Skeletal muscle cell (primary cell): ENCODE measurements at regions not wholly inside any gene's neighbourhood (a gene's known extent, or its start where the extent isn't known, plus 50 kb on each side); places are given as distances from the start of the nearest gene placed in this dataset.

Source experiments
- DNase-seq: peaks from one replicate; pipeline ENCODE4 v3.0.0-alpha.2; 2010; ENCODE audit warnings: low read depth
- H3K4me3 ChIP-seq: 2 replicates; pipeline ENCODE4 v1.5.1; 2011; ENCODE audit warnings: low read depth, mild to moderate bottlenecking, control low read depth, low read length, moderate library complexity

- H3K4me3 ChIP-seq = no peak overlapping the region
- DNase-seq = no peak
Observed at GRCh38 chr12:21713133-21713532, 55.5 kb upstream of the LDHB start.

GRCh38 chr12:21710958-21711775 is 53.5 kb upstream of the LDHB start:
- H3K4me3 ChIP-seq = no peak overlapping the region
- DNase-seq = peak; percentile 42
